ENCODE measurements at regions not wholly inside any gene's neighbourhood (a gene's known extent, or its start where the extent isn't known, plus 50 kb on each side); places are given as distances from the start of the nearest gene placed in this dataset.

DNA sequence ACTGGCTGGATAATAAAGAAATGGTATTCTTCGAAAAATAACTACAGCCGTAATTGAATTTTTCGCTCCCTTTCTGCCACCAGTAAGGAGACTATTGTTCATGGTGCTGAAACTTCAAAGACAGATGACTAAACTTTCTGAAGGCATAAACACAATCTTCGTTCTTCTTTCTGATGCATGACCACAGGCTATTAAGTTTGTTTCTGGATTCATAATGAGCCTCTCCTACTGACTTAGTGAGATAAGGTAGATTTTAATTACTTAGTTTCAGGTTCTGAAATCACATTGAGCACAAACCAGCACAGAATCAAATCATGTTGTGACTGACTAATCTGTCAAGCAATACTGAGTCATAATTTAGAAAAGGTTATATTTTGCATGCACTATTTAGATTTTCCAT, 441.8 kb upstream of the CCNG1 start:
- no peak overlapping the region for H3K4me3 ChIP-seq (ENCODE audit: low read length)
- no peak for DNase-seq (ENCODE audit: low read depth)
- TF ChIP-seq, protein P1, sequence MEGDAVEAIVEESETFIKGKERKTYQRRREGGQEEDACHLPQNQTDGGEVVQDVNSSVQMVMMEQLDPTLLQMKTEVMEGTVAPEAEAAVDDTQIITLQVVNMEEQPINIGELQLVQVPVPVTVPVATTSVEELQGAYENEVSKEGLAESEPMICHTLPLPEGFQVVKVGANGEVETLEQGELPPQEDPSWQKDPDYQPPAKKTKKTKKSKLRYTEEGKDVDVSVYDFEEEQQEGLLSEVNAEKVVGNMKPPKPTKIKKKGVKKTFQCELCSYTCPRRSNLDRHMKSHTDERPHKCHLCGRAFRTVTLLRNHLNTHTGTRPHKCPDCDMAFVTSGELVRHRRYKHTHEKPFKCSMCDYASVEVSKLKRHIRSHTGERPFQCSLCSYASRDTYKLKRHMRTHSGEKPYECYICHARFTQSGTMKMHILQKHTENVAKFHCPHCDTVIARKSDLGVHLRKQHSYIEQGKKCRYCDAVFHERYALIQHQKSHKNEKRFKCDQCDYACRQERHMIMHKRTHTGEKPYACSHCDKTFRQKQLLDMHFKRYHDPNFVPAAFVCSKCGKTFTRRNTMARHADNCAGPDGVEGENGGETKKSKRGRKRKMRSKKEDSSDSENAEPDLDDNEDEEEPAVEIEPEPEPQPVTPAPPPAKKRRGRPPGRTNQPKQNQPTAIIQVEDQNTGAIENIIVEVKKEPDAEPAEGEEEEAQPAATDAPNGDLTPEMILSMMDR (IDR thresholded peaks at IDR 0.05; ENCODE audit: insufficient read depth, low read depth, low read length, missing control alignments), result no peak

DNA sequence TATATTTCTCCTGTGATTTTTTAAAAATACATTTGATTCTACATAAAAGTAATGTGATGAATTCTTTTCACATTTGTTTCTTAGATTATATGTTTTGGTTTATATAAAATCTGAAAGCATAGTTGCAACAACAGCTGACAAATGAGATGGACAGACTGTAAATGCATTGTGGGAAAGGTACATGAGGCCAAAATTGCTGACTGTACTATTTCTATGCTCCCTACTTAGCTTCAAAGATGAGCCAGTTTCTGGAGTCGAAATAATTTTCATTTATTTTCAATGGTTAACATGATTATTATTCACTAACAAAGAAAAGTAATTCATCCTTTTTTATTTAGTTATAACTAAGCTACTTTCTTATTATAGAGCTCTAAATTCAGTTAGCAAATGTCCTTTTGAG, 441.3 kb upstream of the CCNG1 start:
- no peak overlapping the region for H3K4me3 ChIP-seq (ENCODE audit: low read length)
- DNase-seq (ENCODE audit: low read depth), result no peak
- TF ChIP-seq, protein P1 (IDR thresholded peaks at IDR 0.05; ENCODE audit: insufficient read depth, low read depth, low read length, missing control alignments), result no peak

DNA sequence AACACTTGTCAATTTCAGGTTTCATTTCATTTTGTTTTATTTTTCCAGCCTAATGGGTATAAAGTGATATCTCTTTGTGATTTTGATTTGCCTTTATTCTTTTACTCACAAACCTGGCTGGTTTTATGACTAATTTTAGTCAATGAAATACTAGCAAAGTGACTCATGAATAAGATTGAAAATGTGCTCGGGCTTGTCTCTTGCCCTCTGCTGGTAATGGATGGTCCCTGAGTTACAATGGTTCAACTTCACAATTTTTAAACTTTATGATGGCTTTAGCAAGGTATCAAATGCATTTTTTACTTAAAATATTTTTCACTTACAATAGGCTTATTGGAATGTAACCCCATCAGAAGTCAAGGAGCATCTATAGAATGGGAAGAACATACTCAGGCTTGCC, 431.4 kb upstream of the CCNG1 start:
- TF ChIP-seq, protein P1 (IDR thresholded peaks at IDR 0.05; ENCODE audit: insufficient read depth, low read depth, low read length, missing control alignments), result peak; percentile 50
- DNase-seq (ENCODE audit: low read depth), result peak; percentile 64
- H3K4me3 ChIP-seq (ENCODE audit: low read length), result no peak overlapping the region

DNA sequence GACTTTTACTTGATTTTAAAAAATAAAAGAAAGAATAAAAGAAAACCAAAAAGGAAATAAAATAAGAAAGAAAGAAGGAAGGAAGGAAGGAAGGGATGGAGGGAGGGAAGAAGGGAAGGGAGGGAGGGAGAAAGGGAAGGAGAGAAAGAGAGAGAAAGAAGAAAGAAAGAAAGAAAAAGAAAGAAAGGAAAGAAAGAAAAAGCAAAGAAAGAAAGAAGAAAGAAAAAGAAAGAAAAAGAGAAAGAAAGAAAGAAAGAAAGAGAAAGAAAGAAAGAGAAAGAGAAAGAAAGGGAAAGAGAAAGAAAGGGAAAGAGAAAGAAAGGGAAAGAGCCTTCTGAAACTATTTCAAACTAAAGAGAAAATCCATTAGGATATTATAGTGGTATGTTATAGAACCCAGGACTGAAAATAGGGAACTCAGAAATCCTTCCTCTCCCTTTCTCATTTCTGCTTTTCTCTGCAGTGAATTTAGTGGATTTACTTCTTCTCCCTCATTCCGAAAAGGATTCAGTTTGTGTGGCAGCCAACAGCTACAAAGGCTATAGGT, 414.7 kb upstream of the CCNG1 start:
- no peak for DNase-seq (ENCODE audit: low read depth)
- TF ChIP-seq, protein P1 (IDR thresholded peaks at IDR 0.05; ENCODE audit: insufficient read depth, low read depth, low read length, missing control alignments), result no peak

DNA sequence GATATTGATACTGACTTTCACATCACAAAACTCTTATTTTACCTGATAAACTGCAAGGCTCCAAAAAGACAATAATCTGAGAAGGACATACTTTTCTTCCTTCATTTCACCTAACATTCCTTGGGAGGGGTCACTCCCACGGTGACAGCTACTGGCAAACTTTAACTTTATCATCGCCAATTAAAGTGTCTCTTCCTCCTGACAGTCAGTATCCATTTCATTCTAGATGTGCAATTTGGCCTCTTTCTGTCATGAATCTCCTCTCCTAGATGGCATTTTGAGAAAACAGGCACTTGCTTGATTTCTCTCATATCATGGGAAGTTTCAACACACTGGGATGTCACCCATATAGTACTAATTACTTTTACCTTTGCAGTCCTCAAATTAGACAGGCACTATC, 413.5 kb upstream of the CCNG1 start:
- no peak overlapping the region for H3K4me3 ChIP-seq (ENCODE audit: low read length)
- TF ChIP-seq, protein P1 (IDR thresholded peaks at IDR 0.05; ENCODE audit: insufficient read depth, low read depth, low read length, missing control alignments), result no peak
- DNase-seq (ENCODE audit: low read depth), result no peak

More for the DNA sequence above, 414.7 kb upstream of the CCNG1 start:
- no peak overlapping the region for H3K4me3 ChIP-seq (ENCODE audit: low read length)

DNA sequence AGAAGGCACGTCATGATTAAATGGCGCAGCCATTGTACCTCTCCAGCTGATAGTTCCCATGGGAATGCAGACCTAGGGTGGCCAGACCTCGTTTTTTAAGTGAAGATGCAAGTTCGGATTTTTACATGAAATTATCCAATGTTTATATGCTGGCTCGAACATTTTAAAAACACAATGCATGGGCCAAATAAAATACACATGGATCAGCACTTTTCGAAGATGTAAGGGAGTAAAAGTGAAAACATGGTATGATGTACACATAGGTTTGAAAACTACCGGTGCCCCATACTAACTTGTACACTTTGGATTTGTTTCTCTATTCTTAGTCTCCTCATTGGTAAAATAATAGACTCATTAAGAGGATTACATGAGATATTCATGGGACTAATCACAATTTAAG, 412.5 kb upstream of the CCNG1 start:
- DNase-seq (ENCODE audit: low read depth), result no peak
- TF ChIP-seq, protein P1 (IDR thresholded peaks at IDR 0.05; ENCODE audit: insufficient read depth, low read depth, low read length, missing control alignments), result no peak
- H3K4me3 ChIP-seq (ENCODE audit: low read length), result no peak overlapping the region

DNA sequence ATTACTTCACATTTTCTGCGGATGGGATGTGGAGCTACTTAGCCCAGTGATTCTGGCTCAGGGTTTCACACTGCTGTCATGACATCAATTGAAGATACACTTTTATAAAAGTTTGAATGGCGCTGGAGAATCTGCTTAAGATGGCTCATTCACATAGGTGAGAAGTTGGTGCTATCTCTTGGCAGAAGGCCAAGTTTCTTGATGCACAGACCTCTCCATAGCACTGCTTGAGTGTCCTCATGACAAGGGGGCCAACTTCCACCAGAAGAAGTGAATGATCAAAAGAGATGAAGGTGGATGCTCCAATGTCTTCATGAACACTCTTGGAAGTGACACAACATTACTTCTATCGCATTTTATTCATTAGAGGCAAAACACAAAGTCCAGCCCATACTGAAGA, 403.7 kb upstream of the CCNG1 start:
- DNase-seq (ENCODE audit: low read depth), result no peak
- no peak overlapping the region for H3K4me3 ChIP-seq (ENCODE audit: low read length)
- TF ChIP-seq, protein P1 (IDR thresholded peaks at IDR 0.05; ENCODE audit: insufficient read depth, low read depth, low read length, missing control alignments), result no peak

All from epithelial cell of esophagus (primary cell).